NCI-H345 (cell line): ENCODE measurements at regions not wholly inside any gene's neighbourhood (a gene's known extent, or its start where the extent isn't known, plus 50 kb on each side); places are given as distances from the start of the nearest gene placed in this dataset.
"Not testable (repeated sequence)": the region's sequence is repeated elsewhere in the genome, so short reads cannot be mapped to it uniquely, and the experiment has no call there.

Experiments
- DNase-seq: peaks from one replicate; lab custom pipeline; 2025; lab: John Stamatoyannopoulos, UW

DNA sequence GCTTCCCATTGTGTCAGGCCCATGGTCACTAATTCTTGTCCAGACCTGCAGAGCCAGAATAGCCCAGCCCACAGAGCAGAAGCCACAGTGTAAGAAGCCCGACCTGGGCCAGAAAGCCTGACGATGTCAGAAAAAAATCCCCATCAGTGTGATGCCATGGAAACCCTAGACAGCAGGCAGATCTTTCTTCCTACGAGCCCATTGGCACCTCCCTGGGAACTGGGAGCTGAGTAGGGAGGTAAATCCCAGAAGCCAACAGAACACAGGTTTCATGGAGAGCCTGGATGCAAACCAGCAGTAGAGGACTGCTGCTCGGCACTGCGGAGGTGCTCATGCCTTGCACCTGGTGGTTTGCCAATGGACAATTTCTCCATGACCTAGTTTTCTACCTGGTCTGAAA lies 82.2 kb upstream of the SLC22A16 start:
- DNase-seq = no peak

DNA sequence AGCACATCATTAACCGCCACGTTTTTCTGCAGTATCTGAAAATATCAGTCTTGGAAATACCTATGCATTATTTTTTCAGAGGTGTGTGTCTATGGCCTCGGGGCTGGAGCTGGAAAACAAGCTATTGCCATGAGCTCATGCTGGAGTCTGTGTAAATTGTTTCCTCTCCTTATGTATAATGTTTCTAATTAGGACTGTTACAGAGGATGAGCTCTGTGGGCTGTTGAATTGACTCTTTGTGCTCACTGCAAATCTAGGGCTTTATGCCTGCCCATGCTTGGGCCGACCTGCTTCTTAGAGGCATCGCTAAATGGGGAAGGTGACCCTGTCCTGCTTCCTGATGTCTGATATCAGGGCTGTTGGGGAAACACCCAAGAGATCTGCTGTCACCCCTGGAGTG lies 80.8 kb upstream of the SLC22A16 start:
- DNase-seq = no peak

DNA sequence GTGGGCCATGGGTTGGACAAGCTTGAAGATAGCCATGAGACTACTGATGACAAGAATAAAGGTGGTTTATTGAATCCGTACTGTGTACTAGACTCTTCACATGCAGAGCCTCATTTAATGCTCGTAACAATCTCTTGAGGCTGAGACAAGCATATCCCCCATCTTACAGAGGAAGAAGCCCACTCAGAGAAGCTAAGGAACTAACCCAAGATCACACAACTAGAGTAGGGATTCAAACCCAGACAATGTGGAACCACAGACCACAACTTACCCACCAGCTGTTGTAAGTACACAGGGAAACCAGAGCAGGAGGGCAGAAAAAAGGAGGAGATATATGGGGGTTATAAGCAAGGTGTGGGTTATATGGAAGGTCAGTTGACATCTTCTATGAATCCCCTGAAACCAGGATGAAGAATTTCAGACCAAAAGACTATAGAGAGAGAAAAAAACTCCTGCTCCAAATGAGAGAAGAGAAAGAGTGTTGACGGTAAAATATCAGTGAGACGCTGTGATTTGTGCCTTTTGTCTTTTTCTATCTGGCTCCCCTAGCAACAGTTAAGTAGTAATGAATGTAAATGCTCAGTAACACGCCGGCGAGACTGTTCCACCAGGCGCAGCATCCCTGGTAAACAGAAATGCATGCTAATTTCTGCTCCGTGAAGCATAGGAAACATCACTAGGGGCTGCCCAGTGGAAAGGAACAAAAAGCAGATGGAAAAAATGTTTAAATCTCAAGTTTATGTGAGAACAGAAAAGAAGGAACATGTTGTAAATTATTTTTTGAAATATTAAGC lies 80.1 kb upstream of the SLC22A16 start:
- no peak for DNase-seq

DNA sequence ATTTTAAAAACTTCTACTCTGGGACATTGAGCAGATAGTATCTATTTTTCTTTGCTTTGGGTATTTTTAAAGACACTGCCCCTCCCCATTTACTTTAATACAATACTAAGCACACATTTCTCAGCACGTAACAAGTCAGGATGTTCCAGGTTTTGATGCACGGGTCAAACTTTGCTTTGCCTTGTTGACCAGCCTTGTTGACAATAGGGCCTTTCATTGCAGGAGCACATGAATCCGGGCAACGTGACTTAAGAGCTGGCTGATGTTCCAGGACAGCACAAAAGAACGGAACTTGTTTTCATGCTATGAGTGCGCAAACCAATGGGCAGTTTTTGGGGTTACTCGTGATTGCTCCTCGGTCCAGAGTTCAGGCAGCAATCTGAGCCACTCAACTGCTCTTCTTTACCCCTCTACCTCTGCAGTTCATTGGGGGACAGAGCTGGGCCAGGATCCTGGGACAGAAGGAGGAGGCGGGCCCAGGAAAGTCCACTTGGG lies 78.6 kb upstream of the SLC22A16 start:
- no peak for DNase-seq

DNA sequence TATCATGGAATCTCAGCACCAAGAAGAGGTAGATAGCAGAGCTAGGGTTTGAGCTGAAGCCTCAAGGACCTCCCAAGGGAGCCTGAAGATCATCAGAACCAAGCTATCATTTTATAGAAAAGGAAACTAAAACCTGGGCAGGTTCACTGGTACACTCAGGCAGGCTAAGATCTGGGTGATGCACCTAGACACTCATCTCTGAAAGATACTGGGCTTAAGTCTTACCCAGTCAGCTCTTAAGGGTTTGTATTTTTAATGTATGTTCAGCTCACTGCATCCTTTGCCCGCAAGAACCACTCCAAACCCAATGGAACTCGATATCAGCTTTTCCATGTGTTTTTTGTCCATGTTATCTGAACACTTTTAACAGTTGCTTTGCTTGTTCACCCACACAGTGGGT lies 78.0 kb upstream of the SLC22A16 start:
- no peak for DNase-seq

DNA sequence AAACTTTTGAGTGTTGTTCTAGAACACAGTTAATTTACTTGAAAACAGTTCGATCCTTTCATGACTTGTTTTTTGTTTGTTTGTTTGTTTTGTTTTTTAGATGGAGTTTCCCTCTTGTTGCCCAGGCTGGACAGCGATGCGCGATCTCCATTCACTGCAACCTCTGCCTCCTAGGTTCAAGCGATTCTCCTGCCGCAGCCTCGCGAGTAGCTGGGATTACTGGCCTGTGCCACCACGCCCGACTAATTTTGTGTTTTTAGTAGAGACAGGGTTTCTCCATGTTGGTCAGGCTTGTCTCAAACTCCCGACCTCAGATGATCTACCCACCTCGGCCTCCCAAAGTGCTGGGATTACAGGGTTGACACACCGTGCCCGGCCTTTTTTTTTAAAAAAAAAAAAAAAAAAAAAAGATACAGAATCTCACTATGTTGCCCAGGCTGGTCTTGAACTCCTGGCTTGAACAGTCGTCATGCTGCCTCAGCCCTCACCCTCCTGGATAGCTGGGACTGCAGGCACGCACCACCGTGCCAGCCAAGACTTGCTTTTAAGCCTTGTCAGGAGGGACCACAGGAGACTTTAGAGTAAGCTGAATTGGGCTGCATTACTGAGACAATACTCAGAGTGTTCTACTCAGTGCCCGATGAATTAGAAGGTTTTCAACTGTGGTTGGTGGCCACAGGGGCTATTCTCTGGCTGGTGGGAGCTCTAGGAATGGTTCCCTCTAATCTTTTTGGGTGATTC lies 76.7 kb upstream of the SLC22A16 start:
- DNase-seq = no peak

DNA sequence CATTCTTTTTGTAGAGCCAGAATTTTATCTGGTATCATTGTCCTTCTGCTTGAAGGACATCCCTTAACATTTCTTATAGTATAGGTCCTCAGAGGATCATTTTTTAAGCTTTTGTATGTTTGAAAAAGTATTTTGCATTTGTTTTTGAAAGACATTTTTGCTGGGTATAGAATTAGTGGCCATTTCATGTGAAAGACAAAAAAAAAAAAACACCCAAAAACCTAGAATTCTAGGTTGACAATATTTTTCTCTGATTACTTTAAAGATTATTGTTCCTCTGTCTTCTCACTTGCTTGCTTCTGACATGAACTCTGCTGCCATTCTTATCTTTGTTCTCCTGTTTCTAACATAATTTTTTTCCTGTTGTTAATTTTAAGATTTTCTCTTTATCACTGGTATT lies 75.7 kb upstream of the SLC22A16 start:
- DNase-seq = no peak

DNA sequence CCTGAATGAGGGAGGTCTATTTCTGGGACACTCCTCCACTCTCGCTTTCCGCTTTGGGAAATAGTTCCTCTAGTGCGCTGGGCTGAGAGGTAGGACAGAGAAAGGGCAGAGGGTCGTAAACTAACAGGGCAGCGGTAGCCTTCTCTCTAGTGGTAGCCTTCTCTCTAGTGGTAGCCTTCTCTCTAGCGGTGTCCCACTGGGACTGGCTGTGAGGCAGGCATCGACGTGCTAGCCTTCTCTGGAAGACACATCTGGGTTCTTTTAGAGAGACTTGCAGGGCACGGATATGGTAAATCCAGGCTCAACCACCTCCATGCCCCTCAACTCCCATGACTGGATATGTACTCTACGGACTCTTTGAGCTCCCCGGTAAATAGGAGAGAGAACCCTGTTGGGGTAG lies 74.7 kb upstream of the SLC22A16 start:
- DNase-seq = no peak

DNA sequence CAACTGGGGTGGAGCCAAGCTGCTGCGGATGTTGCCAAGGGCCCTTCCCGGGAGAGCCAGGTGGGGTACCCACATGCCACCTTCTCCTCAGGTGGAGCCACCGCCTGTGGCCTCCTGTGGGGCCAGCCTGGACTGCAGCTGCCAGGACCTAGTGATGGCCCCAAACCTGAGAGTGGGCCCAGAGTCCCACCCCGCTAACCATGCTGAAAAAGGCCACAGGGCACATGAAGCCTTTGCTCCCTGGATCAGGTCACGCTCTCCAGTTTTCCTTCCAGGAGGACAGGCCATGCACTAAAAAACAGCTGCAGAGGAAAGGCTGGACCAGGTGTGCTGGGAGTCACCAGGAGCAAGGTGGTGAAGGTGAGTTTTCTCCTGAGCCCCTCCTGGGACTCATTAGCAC lies 73.9 kb upstream of the SLC22A16 start:
- no peak for DNase-seq

DNA sequence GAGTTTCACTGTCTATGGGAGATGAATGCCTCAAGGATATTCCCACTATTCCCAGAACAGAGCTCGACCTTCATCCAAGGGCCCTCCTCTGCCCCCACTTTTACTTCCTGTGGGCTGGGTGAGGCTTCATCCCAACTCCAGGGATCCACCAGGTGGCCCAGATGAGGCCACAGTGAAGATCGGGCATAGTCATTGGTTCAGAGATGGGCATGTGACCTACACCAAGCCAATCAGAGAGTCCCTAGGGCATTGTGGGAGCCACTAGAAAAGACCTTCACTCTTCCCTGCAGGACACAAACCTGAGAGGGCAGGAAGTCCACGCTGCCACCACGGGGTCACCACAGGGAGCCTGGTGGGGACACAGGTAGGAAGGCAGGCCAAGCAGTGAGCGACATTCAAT lies 72.9 kb upstream of the SLC22A16 start:
- DNase-seq = no peak

DNA sequence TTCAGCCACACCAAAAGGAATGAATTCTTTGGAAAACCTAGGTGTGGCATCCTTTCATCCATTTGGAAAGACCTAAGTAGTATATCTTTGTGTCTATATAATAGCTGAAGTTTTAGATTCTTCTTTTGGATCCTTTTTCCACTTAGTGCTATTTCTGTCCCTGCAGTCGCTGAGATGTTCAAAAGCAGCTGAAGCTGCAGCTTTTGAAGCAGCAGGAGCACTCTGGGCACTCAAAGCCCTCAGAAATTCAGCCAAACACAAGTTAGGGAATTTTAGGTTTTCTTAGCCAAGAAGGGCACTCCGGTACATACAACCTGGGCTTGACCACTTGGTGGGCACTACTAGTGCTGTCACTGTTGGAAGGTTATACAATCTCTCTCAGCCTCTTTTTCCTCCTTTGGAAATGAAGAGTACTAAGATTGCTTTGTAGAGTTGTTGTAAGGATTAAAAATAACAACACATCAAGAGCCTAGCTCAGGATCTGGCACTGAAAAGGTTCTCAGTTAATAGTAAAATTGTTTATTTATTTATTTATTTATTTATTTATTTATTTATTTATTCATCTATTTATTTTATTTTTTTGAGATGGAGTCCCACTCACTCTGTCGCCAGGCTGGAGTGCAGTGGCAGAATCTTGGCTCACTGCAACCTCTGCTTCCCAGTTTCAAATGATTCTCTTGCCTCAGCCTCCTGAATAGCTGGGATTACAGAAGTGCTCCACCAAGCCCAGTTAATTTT lies 71.9 kb upstream of the SLC22A16 start:
- no peak for DNase-seq

DNA sequence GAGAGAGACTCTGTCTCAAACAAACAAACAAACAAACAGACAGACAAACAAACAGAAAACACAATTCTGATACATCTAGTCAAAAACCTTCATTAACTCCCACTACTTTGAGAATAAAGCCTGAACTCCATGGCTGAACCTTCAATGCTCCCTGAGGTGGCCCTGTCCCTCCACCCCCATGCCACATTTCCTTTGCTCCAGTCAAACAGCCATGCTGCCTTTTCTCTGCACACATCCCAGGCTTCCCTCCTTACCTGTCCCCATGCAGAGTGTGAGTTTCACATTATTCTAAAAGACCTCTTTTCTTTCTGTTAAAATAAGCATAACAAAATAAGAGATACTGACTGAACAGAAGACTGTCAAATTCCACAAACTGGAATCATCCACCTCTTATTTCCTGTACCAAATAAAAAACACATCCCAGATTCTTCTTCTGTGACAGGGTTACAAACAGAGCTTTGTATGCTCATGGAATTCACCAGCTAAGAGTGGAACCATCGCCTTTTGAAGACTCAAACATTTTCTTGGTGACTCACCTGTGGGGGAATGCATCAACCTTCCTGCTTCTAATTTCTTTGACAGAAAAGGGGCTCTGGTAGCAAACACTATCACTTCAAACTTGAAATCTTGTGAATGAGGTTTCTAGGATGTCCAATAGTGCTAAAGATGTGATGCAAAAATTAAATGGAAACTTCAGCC lies 71.0 kb upstream of the SLC22A16 start:
- DNase-seq = no peak

DNA sequence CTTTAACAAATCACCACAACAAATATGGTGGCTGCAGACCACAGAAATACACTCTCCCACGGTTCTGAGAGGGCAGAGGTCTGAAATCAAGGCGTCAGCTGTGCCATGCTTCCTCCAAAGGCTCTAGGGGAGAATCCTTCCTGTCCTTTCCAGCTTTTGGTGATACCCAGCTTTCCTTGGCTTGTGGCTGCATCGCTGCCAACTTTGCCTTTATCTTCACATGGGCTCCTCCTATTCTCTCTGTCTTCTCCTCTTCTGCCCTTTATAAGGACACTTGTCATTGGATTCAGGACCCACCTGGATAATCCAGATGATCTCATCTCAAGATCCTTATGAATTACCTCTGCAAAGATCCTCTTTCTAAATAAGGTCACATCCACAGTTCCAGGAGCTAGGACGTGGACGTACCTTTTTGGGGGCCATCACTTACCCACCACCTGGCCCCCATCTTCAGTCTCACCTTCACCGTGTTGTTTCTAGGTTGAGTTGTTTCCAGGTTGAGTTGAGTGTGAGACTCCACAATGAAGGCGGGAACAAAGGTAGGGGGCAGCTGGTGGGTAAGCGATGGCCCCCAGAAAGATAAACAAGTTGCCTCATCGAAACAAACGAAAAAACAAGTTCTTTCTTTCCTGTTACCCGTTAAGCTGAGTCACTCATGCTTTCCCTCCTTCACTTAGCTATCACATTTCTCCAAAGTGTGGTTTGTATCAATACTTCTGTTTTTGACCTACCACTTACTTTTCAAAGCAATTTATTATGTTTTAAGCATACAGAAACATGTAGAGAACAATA lies 68.9 kb upstream of the SLC22A16 start:
- DNase-seq = no peak

DNA sequence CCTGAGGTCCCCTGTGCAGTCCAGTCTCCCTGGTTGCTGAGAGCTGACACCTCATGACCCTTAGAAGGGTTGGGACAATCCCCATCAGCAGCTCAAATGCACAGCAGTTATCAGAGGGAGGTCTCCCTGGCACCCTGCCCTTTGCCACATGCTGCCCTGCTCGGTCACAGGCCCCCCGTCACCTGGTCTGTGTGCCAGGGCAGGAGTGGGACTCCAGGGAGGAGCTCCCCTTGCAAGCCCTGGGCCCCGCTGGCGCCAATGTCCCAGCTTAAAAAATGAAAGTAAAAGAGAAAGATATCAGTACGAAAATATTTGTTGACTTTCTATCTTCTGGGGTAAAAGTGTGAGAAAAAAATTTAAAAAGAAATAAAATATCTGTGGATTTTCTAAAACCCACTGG lies 68.1 kb upstream of the SLC22A16 start:
- no peak for DNase-seq

DNA sequence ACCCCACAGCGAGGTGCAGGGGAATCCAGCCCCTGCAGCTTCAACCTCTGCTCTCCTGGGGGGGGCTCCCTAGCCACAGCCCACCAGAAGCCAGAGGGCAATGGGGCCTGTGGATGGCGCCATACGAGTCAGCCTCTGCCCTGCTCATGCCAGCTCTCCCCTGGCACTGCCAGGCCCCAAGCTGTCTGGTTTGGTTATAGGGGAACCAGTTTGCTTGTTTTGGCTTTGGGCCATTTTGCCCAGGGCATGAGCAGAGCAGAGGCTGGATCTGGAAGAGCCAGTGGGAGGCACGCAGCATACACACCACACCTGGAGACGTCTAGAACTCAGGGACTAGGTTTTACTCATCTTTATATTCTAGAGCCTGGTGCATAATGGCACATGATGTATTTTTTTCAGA lies 66.7 kb upstream of the SLC22A16 start:
- DNase-seq = peak; percentile 90

DNA sequence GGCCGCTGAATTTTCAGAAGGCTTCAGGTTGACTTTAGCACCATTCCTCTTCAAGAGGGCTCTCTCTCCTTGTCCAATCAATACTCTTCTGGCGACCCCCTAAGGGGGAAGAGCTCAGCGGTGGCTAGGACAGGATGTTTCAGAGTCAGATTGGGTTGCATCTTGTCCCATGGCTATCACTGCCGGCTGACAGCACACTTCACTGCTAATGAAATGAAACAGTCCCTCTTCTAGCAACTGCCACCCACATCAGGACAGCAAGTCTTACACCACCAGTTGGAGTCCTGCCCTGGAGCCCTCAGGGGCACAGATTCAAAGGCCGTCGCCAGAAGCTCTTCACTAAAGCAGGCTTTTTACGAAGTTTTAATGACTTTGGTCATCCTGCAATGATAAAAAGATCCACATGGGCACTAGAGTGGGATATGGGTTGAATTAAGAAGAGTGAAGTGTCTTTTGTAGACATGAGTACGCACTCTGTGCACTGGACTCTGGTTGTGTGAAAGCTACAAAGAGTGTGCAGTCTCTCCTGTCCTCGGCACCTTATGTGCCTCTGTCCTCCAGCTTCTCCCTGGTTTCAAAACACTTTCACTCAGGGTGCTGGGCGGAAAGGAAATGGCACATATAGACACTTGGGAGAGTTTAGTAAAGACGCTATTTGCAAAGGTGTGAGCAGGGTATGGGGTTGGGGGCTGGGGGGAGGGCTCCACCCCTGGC lies 66.1 kb upstream of the SLC22A16 start:
- no peak for DNase-seq

DNA sequence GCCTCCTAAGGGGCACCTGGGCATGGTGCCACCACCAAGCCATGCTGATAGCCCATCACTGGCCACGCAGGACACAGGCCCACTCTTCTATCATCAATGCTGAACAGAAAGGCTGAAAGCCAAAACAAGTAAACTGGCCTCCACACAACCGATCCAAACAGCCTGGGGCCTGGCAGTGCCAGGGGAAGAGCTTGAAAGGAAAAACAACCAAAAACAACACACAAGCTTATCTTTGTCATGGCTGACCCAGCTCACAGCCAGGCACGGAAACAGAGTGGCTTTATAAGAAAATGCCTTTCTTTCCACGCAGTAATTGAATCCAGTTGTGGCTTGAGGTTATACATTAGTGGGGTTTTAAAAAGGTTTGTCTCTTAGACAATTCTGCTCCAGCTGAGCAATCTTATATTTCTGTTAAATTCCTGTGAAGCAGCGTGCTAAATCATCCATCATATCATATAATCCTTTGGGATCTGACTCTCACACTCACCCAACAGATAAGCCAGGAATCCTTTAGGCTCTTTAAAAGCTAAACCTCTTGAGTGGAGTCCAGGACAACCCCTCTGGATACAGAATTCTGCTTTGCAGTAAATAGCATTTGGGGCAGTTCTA lies 65.4 kb upstream of the SLC22A16 start:
- DNase-seq = no peak

DNA sequence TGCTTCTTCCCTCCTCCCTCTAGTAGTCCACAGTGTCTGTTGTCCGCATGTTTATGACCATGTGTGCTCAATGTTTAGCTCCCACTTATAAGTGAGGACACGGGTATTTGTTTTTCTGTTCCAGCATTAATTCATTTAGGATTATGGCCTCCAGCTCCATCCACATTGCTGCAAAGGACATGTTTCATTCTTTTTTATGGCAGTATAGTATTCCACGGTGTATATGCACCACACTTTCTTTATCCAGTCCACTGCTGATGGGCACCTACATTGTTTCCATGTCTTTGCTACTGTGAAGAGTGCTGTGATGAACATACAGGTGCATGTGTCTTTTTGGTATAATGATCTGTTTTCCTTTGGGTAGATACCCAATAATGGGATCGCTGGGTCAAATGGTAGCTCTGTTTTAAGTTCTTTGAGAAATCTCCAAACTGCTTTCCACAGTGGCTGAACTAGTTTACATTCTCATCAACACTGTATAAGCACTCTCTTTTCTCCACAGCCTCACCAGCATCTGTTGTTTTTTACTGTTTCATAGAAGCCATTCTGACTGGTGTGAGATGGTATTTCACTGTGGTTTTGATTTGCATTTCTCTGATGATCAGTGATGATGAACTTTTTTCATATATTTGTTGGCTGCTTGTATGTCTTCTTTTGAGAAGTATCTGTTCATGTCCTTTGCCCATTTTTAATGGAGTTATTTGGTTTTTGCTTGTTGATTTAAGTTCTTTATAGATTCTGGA lies 63.0 kb upstream of the SLC22A16 start:
- not testable (repeated sequence) for DNase-seq

DNA sequence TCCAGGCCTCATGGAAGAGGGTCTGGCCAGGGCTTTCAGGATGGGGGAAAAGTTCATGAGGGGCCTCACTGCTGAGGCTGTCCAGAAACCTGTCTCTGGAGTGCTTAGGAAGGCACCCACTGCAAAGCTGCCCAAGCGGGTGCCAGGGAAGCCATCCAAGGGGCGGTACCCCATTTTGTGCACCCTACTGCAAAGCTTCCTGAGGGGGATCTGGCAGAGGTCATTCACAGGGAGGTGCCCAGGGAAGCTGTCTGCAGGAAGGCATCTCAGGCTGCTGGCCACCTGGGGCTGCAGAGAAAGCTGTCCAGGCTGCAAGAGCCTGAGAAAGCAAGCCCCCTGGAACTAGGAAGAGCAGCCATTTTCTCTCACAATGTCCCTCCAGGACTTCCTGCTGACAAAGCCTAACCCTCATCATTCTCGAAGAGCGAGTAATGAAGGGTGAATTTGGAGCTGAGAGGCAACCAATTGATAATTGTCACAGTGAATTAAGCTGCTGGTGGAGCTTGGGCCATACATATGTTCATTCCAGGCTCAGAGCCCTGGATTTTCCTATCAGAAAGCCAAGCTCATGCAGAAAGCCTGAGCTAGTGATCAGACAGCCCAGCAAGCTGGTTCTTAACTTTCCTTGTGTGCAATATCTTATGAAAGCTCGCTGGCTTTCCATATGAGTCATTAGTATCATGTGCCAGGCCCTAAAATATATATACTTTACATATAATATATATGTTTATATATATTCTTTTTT lies 62.2 kb upstream of the SLC22A16 start:
- no peak for DNase-seq
